HG02840 (cell line): ENCODE measurements at regions not wholly inside any gene's neighbourhood (a gene's known extent, or its start where the extent isn't known, plus 50 kb on each side); places are given as distances from the start of the nearest gene placed in this dataset.

Experiments
- ATAC-seq: cut with Tn5 transposase; IDR thresholded peaks from one replicate; pipeline ENCODE4 v1.9.1; 2021; ENCODE audit warnings: mild to moderate bottlenecking, moderate library complexity, moderate number of reproducible peaks; ENCODE audit not compliant: unreplicated experiment, low FRiP score

GRCh38 chr1:8174807-8175206, 143.1 kb upstream of the SLC45A1 start:
- ATAC-seq = no peak

GRCh38 chr1:8171751-8172464, 145.8 kb upstream of the ERRFI1 start:
- no peak for ATAC-seq

GRCh38 chr1:8170059-8170835, 144.1 kb upstream of the ERRFI1 start:
- no peak for ATAC-seq

GRCh38 chr1:8169364-8170058, 143.4 kb upstream of the ERRFI1 start:
- ATAC-seq = peak; percentile 72

- no peak for ATAC-seq
These were observed 141.8 kb upstream of the ERRFI1 start for GRCh38 chr1:8167936-8168335.

GRCh38 chr1:8166406-8166805, 140.3 kb upstream of the ERRFI1 start:
- ATAC-seq = no peak

- no peak for ATAC-seq
These were observed 139.7 kb upstream of the ERRFI1 start for GRCh38 chr1:8165595-8166360.

GRCh38 chr1:8164670-8165069, 138.6 kb upstream of the ERRFI1 start:
- ATAC-seq = no peak

- no peak for ATAC-seq
These were observed 136.9 kb upstream of the ERRFI1 start for GRCh38 chr1:8163039-8163438.

GRCh38 chr1:8162168-8162567, 136.1 kb upstream of the ERRFI1 start:
- ATAC-seq = no peak

- ATAC-seq = no peak
These were observed 135.5 kb upstream of the ERRFI1 start for GRCh38 chr1:8161546-8162105.

GRCh38 chr1:8159470-8160024, 133.4 kb upstream of the ERRFI1 start:
- ATAC-seq = no peak

- no peak for ATAC-seq
These were observed 132.9 kb upstream of the ERRFI1 start for GRCh38 chr1:8158995-8159394.

- no peak for ATAC-seq
These were observed 131.7 kb upstream of the ERRFI1 start for GRCh38 chr1:8157765-8158164.

GRCh38 chr1:8155528-8156186, 129.5 kb upstream of the ERRFI1 start:
- ATAC-seq = no peak

GRCh38 chr1:8154621-8155052, 128.5 kb upstream of the ERRFI1 start:
- no peak for ATAC-seq

- no peak for ATAC-seq
These were observed 127.9 kb upstream of the ERRFI1 start for GRCh38 chr1:8153961-8154360.

GRCh38 chr1:8152731-8153702, 126.9 kb upstream of the ERRFI1 start:
- no peak for ATAC-seq
